Right lobe of liver (tissue), 6 donors: ENCODE measurements at regions not wholly inside any gene's neighbourhood (a gene's known extent, or its start where the extent isn't known, plus 50 kb on each side); places are given as distances from the start of the nearest gene placed in this dataset.
"Not testable (repeated sequence)": the region's sequence is repeated elsewhere in the genome, so short reads cannot be mapped to it uniquely, and the experiment has no call there.

Experiments used
- ATAC-seq, 4 donors: fragments of 200-7000 bp; cut with Tn5 transposase; one replicate each; pipeline ENCODE4 v1.9.1; 2020; ENCODE audit warnings: mild to moderate bottlenecking in 4 of 4, moderate library complexity in 4 of 4
- DNase-seq, 3 donors: peaks; one replicate each; pipeline ENCODE4 v3.0.0-alpha.2; 2020
- H3K27ac ChIP-seq, 3 donors: fragments of 200-600 bp; one replicate each; pipeline ENCODE4 v1.8.0; 2022
- H3K27me3 ChIP-seq, 2 donors: fragments of 200-600 bp; one replicate each; pipeline ENCODE4 v1.8.0; 2022
- H3K36me3 ChIP-seq, 4 donors: fragments of 200-600 bp; sonication (generic) in 1 of 4; one replicate each; pipeline versions ENCODE4 v1.5.1 to v1.8.0; 2017 to 2022; ENCODE audit warnings: control low read depth in 1 of 4
- H3K4me1 ChIP-seq, 4 donors: fragments of 200-600 bp; sonication (generic) in 1 of 4; one replicate each; pipeline versions ENCODE4 v1.5.1 to v1.8.0; 2017 to 2022; ENCODE audit warnings: control low read depth in 1 of 4
- H3K4me3 ChIP-seq, 3 donors: fragments of 200-600 bp; one replicate each; pipeline ENCODE4 v1.8.0; 2022
- H3K9me3 ChIP-seq, 4 donors: fragments of 200-600 bp; sonication (generic) in 1 of 4; one replicate each; pipeline versions ENCODE4 v1.5.1 to v1.8.0; 2017 to 2022; ENCODE audit warnings: control low read depth in 1 of 4
- CTCF ChIP-seq, 4 donors: fragments of 200-600 bp in 3 of 4; fragments of 450-650 bp in 1 of 4; IDR thresholded peaks; one replicate each; pipeline versions ENCODE4 v1.5.1 to v1.8.0; 2016 to 2022; ENCODE audit warnings: antibody characterized with exemption in 4 of 4, mild to moderate bottlenecking in 2 of 4
- POLR2A ChIP-seq: fragments of 450-650 bp; IDR thresholded peaks from one replicate; pipeline ENCODE4 v1.6.1; 2017; ENCODE audit warnings: antibody characterized with exemption, mild to moderate bottlenecking
- WGBS: methylation state at CpG from one replicate; pipeline ENCODE4 v1.1.6; 2018; ENCODE audit warnings: low coverage, low lambda C conversion rate; ENCODE audit not compliant: insufficient coverage; ENCODE audit errors: missing lambda C conversion rate; 5-methylcytosine and 5-hydroxymethylcytosine counted together
- intact Hi-C, 2 donors: fragments of 100-400 bp; cut with DNase I; formaldehyde crosslinking; loops; one replicate each; pipeline versions ENCODE4 v1.11.2 to v1.14.1; 2022
- donor health status: DM: no; HTN: yes; CAD: no.
- donor health status: DM: no; HTN: no; CAD: no.
- donor health status: DM: no; HTN: no; CAD: no.
- donor health status: DM: no; HTN: yes; CAD: no.
- donor health status: DM: no; HTN: yes; CAD: no.

GRCh38 chr9:14992081-14992480, 81.9 kb upstream of the FREM1 start:
- no peak for DNase-seq
- no peaks in the 10 kb centered on the region for H3K4me1 ChIP-seq
- intact Hi-C loops: no loop called here
- H3K36me3 ChIP-seq: no peaks in the 10 kb centered on the region
- ATAC-seq: no peak
- 65% methylated on average over 9 of the region's 9 CpGs for WGBS
- no peak overlapping the region for H3K27ac ChIP-seq
- no peaks in the 10 kb centered on the region for H3K27me3 ChIP-seq
- H3K9me3 ChIP-seq: no peaks in the 10 kb centered on the region
- TF ChIP-seq CTCF (IDR thresholded peaks at IDR 0.05) (no peak), POLR2A (no peak)
- H3K4me3 ChIP-seq: no peak overlapping the region

- intact Hi-C loops, H3K9me3 ChIP-seq, H3K4me1 ChIP-seq, H3K36me3 ChIP-seq, DNase-seq, ATAC-seq, H3K4me3 ChIP-seq, H3K27ac ChIP-seq, H3K27me3 ChIP-seq: not testable (repeated sequence)
- 56% methylated on average over 6 of the region's 6 CpGs for WGBS
These were observed 80.4 kb upstream of the FREM1 start for GRCh38 chr9:14990647-14991046.

- Histone ChIP-seq H3K27me3 (no peaks in the 10 kb centered on the region), H3K4me1 (no peaks in the 10 kb centered on the region), H3K27ac (no peak overlapping the region), H3K9me3 (no peaks in the 10 kb centered on the region), H3K36me3 (no peaks in the 10 kb centered on the region), H3K4me3 (no peak overlapping the region)
- 70% methylated on average over 5 of the region's 5 CpGs for WGBS
- TF ChIP-seq CTCF (IDR thresholded peaks at IDR 0.05) (no peak), POLR2A (no peak)
- intact Hi-C loops: no loop called here
- no peak for DNase-seq
- no peak for ATAC-seq
These were observed 79.6 kb upstream of the FREM1 start for GRCh38 chr9:14989811-14990210.

GRCh38 chr9:14989336-14989735, 79.1 kb upstream of the FREM1 start:
- H3K27me3 ChIP-seq, ATAC-seq, H3K4me3 ChIP-seq, H3K27ac ChIP-seq, H3K36me3 ChIP-seq, H3K4me1 ChIP-seq, intact Hi-C loops, H3K9me3 ChIP-seq, DNase-seq: not testable (repeated sequence)
- 53% methylated on average over 6 of the region's 7 CpGs for WGBS

- Histone ChIP-seq H3K36me3 (no peaks in the 10 kb centered on the region), H3K9me3 (no peaks in the 10 kb centered on the region), H3K4me3 (no peak overlapping the region), H3K4me1 (no peaks in the 10 kb centered on the region), H3K27me3 (no peaks in the 10 kb centered on the region), H3K27ac (no peak overlapping the region)
- DNase-seq: no peak
- WGBS: 75% methylated on average over 1 of the region's 1 CpG
- ATAC-seq: no peak
- intact Hi-C loops: no loop called here
- TF ChIP-seq POLR2A (no peak), CTCF (IDR thresholded peaks at IDR 0.05) (no peak)
These were observed 77.6 kb upstream of the FREM1 start for GRCh38 chr9:14987858-14988257.

GRCh38 chr9:14985419-14985818, 75.2 kb upstream of the FREM1 start:
- DNase-seq (no peak), ATAC-seq (no peak)
- no peaks in the 10 kb centered on the region for H3K4me1 ChIP-seq
- intact Hi-C loops: no loop called here
- TF ChIP-seq CTCF (IDR thresholded peaks at IDR 0.05) (no peak), POLR2A (no peak)
- no peaks in the 10 kb centered on the region for H3K36me3 ChIP-seq
- no peaks in the 10 kb centered on the region for H3K9me3 ChIP-seq
- no peaks in the 10 kb centered on the region for H3K27me3 ChIP-seq
- 50% methylated on average over 1 of the region's 1 CpG for WGBS
- H3K4me3 ChIP-seq: no peak overlapping the region
- H3K27ac ChIP-seq: no peak overlapping the region
